ENCODE measurements at regions not wholly inside any gene's neighbourhood (a gene's known extent, or its start where the extent isn't known, plus 50 kb on each side); places are given as distances from the start of the nearest gene placed in this dataset.
A peak's percentile ranks its signal among the peaks of the same experiment; 100 is the strongest.

DNA sequence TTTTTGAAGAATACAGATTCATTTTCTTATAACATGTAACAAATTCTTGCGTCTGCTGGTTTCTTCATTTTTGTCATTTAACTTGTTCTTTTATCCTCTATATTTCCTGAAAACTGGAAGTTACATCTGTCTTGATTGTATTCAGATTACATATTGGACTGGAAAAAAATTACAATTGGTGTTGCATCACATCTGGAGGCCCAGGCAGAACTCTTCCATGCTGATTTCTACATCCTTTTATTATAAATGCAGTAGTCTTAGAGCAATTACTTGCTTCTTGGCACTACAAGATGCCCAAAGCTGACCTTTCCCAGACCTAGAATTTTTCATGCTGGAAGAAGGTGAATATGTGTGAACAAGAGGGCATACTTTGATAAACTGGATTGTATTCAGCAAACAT lies 460.9 kb upstream of the CNTNAP2 start:
- DNase-seq (ENCODE audit: low read depth, low spot score), result no peak

DNA sequence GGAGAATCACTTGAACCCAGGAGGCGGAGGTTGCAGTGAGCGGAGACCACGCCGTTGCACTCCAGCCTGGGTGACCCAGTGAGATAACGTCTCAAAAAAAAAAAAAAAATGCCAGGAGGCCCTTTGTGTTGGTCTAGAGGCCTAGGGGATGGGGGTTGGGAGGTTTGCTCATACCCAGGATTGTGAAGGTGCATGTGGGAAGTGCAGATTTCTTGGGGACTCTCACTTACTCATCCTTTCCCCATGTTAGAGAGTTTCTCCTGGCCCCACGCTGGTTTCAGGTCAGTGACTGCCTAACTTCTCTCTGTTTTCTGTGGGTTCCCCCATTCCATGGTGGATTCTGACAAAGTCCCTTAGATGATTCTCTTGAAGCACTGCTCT lies 471.5 kb upstream of the CNTNAP2 start:
- no peak for DNase-seq (ENCODE audit: low read depth, low spot score)

DNA sequence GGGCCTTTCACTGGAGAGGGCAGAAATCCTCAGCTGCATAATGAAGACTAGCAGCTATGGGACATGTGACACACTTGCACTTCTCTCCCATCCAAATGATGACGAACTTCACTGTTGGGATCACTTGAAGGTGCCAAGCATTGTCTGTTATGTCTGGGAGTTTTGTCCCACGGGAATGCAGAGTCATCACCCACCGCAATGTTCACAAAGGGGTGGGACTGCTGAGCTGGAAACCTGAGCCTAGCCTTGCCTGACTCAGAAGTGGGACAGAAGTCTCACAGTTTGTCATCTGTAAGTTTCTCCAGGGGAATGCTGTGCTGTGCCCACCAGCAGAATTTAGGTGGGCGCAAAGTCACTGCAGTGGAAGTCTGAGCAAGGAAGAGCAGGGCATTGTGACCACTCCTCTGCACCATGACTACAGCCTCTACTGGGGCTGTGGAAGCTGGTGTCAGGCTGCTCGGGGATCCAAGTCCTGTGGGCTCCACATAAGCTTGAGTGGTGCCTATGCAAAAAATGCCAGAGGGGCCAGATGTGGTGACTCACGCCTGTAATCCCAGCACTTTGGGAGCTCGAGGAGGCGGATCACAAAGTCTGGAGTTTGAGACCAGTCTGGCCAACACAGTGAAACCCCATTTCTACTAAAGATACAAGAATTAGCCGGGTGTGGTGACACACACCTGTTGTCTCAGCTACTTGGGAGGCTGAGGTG lies 472.0 kb upstream of the CNTNAP2 start:
- peak; percentile 1 for DNase-seq (ENCODE audit: low read depth, low spot score)

DNA sequence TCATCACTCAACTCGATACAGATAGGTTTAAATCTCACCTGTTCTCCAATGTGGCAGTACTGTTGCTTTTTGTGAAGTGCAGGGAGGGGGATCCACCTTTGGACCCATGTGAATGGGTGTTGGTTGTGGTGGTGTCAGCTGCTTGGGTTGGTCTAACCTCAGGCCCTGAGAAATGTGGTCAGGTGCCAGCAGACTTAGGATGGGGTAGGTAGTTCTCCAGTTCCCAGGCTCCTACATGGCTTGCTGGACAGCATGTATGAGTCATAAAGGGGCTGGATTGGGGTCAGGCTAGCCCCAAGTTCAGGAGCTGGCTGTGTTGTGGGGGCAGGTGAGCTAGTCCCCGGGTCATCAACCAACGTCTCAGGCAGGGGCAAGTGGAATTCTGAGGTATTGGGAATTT lies 472.6 kb upstream of the CNTNAP2 start:
- no peak for DNase-seq (ENCODE audit: low read depth, low spot score)

DNA sequence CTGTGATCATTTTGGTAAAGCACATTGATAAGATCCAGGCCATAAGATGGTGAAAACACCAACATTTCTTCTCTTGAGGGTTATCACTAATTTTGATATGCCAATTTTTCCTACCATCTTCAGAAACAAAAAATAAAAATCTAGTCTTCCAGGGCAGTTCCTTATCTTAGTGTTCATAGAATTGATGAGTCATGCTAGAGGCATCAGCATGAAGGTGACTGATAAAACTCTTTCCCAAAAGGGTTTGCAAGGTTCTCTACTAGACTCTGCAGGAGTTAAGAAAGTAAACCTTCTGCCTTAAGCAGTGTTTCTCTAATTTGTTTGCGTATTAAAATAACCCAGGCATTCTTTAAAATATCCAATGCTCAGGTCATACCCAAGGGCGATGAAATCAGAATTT lies 483.1 kb upstream of the CNTNAP2 start:
- no peak for DNase-seq (ENCODE audit: low read depth, low spot score)

DNA sequence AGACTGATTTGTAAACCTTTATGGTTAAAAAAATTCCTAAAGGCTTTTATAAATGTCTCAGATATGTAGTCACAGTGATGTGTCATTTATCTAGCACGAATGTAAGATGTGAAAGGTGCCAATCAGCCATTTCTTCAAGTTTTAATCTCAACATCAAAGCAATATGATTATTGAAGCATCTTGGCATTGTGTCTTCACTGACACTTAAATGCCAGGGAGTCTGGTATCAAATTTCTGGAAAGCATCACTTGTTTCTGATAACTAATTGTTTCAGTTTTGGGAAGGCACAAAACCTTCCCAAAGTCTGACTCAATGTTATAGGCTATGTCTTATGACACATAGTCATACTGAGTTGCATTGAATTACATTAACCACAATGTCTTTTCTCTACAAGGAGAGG lies 492.0 kb upstream of the CNTNAP2 start:
- no peak for DNase-seq (ENCODE audit: low read depth, low spot score)

DNA sequence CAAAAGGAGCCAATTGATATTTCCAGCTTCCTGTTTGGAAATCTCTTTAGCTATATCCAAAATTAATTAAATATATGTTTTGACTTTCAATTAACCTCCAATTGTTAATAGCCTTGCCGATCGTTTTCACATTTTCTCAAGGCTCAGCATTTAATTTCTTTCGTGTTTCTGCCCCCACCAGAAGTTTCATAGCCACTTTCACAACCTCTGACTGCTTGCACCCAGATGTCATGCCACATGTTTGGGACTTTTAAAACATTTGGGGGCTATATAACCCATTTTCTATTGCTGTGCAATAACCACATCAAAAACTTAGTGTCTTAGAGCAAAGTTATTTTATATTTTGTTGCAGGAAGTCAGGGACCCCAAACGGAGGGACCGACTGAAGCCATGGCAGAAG lies 510.6 kb upstream of the CNTNAP2 start:
- DNase-seq (ENCODE audit: low read depth, low spot score), result no peak

DNA sequence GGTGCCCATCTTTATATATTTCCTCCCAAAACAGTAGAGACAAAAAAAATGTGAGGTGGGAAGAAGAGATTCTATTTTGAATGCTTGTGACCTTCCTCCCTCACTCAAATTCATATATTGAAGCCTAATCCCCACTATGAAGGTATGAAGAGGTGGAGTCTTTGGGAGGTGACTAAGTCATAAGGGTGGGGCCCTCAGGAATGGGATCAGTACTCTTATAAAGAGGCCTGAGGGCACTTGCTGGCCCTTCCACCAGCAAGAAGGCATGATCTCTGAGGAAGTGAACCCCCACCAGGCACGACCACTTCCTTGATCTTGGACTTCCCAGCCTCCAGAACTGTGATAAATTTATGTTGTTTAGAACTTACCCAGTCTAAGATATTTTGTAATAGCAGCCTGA lies 517.2 kb upstream of the CNTNAP2 start:
- no peak for DNase-seq (ENCODE audit: low read depth, low spot score)

DNA sequence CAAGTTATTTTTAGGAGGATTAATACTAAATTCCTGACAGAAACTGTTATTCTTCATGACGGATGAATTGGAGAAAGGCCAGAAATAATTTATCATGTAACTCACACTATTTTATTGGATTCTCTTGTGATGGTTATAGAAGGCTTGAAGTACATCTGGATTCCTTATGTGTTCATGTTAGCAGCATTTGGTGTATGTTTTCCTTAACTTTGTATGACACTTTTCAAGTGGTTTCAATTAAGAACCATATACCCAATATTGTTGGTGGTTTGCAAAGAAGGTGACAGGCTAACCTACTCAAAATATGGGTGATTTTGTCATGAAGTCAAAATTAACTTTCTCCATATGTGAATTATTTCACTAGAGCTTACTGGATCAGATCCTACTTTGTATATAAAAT lies 532.2 kb upstream of the CNTNAP2 start:
- no peak for DNase-seq (ENCODE audit: low read depth, low spot score)

DNA sequence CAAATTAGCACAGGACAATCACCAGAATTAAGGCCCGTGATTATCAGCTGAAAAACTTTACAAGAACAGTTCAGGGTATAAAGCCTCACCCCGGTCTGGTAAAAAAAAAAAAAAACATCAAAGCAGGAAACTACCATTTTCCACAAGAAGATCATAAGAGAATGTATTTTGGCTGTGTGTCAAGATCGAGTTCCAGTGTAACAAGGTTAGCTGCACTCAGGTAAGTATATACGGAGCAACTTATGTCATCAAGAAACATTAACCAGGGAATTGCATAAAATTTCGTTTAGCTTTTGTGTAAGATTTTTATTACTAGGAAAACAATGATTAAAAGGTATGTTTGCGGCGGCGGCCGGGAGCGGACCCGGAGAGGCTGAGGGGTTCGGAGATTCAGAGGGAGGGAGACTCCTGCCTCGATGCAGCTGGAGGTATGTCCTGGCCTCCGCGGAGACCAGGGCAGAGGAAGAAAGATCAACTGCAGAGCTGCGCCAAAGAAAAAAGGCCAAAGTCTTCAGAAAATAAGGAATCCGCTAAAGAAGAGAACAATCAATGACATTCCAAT lies 533.8 kb upstream of the CNTNAP2 start:
- no peak for DNase-seq (ENCODE audit: low read depth, low spot score)

DNA sequence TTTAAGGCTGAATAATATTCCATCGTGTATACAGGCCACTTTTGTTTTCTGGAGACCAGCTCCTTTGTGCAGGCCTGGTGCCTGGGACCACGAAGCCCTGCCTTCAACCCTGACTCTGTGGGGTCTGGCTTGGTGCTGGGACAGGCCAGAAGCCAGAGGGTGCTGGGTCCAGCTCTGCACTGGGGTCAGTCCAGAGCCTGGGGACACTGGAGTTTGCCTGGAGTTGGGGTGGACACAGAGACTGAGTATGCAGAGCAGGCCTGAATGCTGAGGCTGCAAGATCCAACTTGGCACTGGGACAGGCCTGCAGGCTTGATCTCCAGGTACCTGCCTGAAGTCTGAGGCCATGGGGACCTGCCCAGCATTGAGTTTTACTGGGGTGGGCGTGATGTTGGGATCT lies 558.8 kb upstream of the CNTNAP2 start:
- DNase-seq (ENCODE audit: low read depth, low spot score), result no peak

DNA sequence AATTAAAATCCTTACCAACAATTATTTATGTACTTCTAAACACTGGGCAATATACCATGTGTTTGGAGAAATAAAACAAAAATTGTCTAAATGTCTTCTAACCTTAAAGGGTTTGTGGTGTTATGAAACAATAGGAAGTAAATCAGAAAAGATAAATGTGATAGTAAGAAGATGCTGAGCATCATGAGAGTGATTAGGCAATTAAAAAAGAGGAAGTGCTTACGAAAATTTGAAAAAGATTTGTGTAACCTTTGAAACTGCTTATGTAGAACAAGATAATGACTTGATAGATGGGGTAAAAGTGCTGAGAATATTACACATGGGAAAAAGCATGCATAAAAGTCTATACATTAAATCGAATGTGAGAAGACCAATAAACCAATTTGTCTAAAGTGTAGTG lies 573.4 kb upstream of the CNTNAP2 start:
- no peak for DNase-seq (ENCODE audit: low read depth, low spot score)

DNA sequence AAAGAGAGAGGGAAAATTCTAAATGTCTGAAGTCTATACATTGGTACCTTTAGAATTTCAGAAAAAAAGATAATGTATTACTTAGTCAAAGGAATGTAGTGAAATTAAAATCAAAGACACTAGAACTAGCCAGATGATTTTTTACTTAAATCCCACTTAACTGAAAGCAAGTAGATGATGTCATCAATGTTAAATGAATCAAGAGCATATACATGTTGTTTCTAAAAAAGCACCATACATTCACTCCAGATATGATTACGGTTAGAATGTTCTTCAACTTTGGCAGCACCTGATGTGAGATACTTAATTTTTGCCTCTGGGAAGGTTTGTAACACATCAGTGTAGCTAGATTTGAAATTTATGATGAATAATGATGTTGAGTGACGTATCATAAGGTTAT lies 576.7 kb upstream of the CNTNAP2 start:
- DNase-seq (ENCODE audit: low read depth, low spot score), result no peak

DNA sequence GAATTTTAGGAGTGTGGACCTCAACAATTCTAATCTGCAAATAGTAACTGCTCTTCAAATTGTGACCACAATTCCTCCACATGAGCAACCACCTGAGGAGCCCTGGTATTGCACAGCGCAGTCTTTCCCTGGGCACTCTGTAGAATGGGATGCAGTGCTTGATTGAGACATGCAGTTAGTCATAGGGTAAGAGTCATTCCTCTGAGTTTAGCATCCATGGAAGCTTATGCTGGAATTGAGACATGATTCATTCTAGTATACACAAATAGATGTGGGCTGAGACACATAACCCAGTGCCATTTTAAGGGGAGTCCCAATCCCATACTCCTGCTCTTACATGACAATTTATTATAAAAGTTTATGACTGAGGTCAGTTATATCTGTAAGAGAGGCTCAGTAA lies 582.3 kb upstream of the CNTNAP2 start:
- no peak for DNase-seq (ENCODE audit: low read depth, low spot score)

DNA sequence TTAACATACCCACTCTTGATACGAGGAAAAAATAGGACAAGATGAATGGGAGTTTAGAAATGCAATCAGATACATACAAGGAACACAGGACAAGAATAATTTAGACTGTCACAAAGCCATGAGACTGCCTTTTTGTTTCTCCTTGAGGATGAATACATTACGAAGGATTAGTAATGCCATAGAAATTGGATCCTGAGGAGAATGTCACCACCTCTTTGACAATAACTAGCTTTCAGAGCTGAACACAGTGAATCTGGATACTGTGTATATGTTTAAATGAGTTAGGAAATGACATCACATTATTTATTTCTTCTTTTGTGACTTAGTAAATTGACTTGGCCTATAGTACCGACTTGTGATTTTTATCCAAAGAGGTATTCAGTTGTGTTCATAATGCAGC lies 596.3 kb upstream of the CNTNAP2 start:
- DNase-seq (ENCODE audit: low read depth, low spot score), result no peak

DNA sequence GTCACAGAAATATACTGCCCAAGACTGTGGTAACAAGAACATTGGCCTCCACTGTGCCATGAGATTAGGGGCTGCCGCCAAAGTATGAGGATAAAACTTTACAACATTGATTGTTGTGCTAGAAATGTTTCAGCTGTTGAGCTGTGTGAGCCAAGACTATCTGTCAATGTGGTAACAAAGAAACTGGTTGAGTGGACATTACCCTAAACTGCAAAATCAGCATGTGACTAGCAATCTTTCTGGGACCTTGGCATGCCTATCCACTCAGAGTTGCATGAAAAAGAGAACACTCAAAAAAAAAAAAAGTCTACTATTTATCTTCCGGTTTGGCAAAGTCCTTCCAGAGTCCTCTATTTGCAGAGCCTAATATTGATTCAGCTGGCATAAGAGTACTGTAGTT lies 605.6 kb upstream of the CNTNAP2 start:
- no peak for DNase-seq (ENCODE audit: low read depth, low spot score)

DNA sequence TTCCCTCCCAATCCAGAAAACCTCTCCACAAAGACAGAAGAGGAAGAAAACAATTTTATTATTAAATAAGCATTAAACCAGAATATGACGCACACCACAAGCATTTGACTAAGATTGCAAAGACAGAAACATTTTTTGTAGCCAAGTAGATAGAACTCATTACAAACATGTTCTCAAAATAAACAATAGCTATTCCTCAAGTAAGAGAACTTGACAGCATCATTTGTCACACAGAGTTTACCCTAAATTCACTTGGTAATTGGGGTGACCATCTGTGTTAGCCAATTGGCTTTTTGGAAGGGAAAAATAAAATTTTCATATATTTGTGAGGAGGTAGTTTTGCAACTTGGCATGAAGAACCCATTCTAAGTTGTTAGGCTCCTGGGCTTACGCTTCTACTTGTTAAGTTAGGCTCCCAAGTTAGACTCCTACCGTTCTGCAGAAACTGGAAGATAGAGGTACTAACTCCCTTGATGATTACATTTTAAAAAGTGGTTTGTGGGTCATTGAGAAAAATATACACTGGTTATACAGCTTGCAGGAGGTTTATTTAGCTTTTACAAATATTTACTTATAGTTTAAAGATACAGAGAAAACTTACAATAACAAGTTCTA lies 618.6 kb upstream of the CNTNAP2 start:
- no peak for DNase-seq (ENCODE audit: low read depth, low spot score)

DNA sequence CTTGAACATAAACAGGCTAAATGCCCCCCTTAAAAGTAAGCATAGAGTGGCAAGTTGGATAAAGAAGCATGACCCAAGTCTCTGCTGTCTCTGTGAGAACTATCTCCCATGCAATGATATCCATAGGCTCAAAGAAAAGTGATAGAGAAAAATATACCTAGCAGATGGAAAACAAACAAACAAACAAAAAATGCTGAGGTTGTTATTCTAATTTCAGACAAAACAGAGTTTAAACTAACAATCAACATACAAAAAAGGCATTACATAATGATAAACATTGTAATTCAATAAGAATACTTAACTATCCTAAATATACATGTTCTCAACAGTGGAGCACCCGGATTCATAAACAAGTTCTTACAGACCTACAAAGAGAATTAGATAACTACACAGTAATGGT lies 626.2 kb upstream of the CNTNAP2 start:
- DNase-seq (ENCODE audit: low read depth, low spot score), result no peak

DNA sequence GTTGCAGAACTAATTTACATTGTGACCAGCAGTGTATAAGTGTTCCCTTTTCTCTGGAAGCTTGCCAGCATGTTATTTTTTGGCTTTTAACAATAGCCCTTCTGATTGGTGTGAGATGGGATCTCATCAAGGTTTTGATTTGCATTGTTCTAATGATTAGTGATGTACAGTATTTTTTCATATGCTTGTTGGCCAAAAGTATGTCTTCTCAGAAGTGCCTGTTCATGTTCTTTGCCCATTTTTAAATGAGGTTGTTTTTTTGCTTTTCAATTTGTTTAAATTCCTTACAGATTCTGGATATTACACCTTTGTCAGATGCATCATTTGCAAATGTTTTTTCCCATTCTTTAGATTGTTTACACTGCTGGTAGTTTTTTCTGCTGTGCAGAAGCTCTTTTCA lies 627.0 kb upstream of the CNTNAP2 start:
- DNase-seq (ENCODE audit: low read depth, low spot score), result no peak

DNA sequence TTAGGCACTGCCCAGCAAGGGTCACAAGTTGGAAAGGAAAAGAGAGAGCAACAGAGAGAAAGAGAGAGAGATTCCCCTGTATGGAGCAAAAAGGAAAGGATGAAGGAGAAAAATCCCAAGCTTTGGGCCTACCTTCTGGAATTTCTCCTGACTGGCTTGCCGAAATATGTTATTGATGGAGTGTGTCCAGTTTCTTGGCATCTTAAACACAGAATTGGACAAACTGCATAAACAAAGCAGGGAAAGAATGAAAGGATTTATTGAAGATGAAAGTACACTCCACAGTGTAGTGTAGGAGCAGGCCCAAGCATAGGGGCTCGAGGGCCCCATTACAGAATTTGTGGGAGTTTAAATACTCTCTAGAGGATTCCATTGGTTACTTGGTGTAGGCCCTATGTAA lies 627.8 kb upstream of the CNTNAP2 start:
- DNase-seq (ENCODE audit: low read depth, low spot score), result no peak

DNA sequence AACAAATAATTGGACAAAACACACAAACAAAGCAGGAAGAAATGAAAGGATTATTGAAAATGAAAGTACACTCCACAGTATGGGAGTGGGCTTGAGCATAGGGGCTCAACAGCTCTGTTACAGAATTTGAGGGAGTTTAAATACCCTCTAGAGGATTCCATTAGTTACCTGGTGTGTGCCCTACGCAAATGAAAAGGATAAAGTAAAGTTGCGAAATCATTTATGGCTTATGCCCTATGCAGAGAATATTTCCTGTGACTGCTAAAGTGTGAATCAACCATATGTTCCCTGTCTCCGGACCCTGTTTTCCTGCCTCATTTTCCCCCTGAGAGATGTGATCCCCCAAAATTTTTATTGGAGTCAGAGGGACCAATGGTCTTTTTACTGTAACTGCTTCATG lies 634.6 kb upstream of the CNTNAP2 start:
- no peak for DNase-seq (ENCODE audit: low read depth, low spot score)

DNA sequence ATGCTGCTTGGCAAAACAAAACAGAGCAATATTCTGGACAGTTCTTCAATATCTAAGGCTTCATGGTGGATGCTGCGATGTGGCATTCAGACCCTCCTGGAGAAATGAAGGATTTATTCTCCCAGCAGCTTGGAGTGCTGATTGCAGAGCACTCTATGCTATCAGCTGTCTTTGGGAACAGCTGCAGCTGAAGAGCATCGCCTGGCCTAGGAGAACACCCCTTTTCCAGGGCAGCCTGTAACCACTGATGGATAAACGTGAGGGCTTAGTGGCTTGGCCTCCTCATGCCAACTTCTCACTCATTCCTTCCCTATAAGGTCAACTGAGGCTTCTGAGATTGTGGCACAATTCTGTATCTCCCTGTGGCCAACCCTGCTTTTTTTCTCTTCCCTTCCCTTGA lies 638.1 kb upstream of the CNTNAP2 start:
- no peak for DNase-seq (ENCODE audit: low read depth, low spot score)

DNA sequence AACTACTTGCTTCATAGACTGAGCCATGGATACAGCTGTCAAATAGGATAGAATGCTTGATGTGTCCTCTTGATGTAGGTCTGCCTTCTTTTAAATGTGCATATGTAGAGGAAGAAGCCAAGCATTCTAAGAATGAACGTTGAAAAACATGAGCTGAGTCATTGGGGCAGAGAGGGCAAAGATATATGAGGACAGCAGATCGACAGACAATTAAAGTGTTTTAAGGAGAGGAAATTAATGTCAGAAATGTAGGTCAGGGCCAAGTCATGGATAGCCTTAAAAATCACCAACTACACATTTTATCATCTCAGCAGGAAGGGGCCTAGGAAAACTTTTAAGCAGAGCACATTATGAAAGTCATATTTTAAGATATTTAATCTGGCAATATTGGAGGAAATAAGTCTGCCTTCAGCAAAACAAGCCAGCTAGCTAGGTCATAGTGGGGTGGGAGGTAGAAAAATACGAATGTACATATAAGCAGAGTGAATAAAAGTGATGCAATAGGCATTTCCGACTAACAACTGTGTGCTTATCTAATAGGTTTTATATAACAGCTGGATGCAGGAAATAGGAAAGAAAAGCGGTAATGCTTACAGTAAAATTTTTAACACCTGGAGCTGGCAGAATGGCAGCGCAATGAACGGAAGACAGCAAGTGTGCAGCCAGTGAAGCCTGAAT lies 638.3 kb upstream of the TPK1 start:
- no peak for DNase-seq (ENCODE audit: low read depth, low spot score)
